GM23338 (cell line): ENCODE measurements at regions not wholly inside any gene's neighbourhood (a gene's known extent, or its start where the extent isn't known, plus 50 kb on each side); places are given as distances from the start of the nearest gene placed in this dataset.
A peak's percentile ranks its signal among the peaks of the same experiment; 100 is the strongest.

Experiments used
- ATAC-seq: fragments of 200-7000 bp; cut with Tn5 transposase; 3 replicates; pipeline ENCODE4 v1.9.1; 2020
- DNase-seq: peaks from one replicate; pipeline ENCODE4 v3.0.0-alpha.2; 2015; ENCODE audit warnings: low spot score
- H2AFZ ChIP-seq: fragments of 200-600 bp; sonication (generic); 2 replicates; pipeline ENCODE4 v1.8.0; 2016; ENCODE audit warnings: antibody characterized with exemption, mild to moderate bottlenecking, moderate library complexity
- H3F3A ChIP-seq: fragments of 200-600 bp; sonication (generic); replicated peaks from 2 replicates; pipeline ENCODE4 v1.8.0; 2017; ENCODE audit warnings: antibody characterized with exemption, mixed run types, low read depth
- H3K27ac ChIP-seq: fragments of 200-600 bp; sonication (generic); 2 replicates; pipeline ENCODE4 v1.6.1; 2016; ENCODE audit warnings: low read depth
- H3K27me3 ChIP-seq: fragments of 200-600 bp; sonication (generic); 2 replicates; pipeline ENCODE4 v1.8.0; 2016; ENCODE audit warnings: mild to moderate bottlenecking, mixed run types, moderate library complexity; ENCODE audit not compliant: insufficient read depth
- H3K36me3 ChIP-seq: fragments of 200-600 bp; sonication (generic); 2 replicates; pipeline ENCODE4 v1.8.0; 2016; ENCODE audit warnings: mild to moderate bottlenecking; ENCODE audit not compliant: insufficient read depth
- H3K4me1 ChIP-seq: fragments of 200-600 bp; sonication (generic); 2 replicates; pipeline ENCODE4 v1.8.0; 2016; ENCODE audit warnings: mild to moderate bottlenecking, moderate library complexity; ENCODE audit not compliant: insufficient read depth
- H3K4me2 ChIP-seq: fragments of 200-600 bp; sonication (generic); 2 replicates; pipeline ENCODE4 v1.7.1; 2017; ENCODE audit warnings: mixed run types
- H3K4me3 ChIP-seq: fragments of 200-600 bp; sonication (generic); 2 replicates; pipeline ENCODE4 v1.6.1; 2016; ENCODE audit warnings: mixed run types
- H3K79me2 ChIP-seq: fragments of 200-600 bp; sonication (generic); replicated peaks from 2 replicates; pipeline ENCODE4 v1.8.0; 2017; ENCODE audit warnings: mild to moderate bottlenecking; ENCODE audit not compliant: insufficient read depth
- H3K9me2 ChIP-seq: fragments of 200-600 bp; sonication (generic); 2 replicates; pipeline ENCODE4 v1.8.0; 2017; ENCODE audit not compliant: insufficient read depth
- H4K20me1 ChIP-seq: fragments of 200-600 bp; sonication (generic); replicated peaks from 2 replicates; pipeline ENCODE4 v1.8.0; 2017; ENCODE audit warnings: mild to moderate bottlenecking; ENCODE audit not compliant: insufficient read depth
- H3K27ac Mint-ChIP-seq: 2 replicates; pipeline ENCODE4 v1.8.0; 2020; ENCODE audit warnings: inconsistent platforms, mild to moderate bottlenecking, moderate library complexity, mixed read lengths
- H3K27me3 Mint-ChIP-seq: 3 replicates; pipeline ENCODE4 v1.8.0; 2022; ENCODE audit warnings: low read depth, mild to moderate bottlenecking, moderate library complexity, mixed read lengths, inconsistent platforms; ENCODE audit not compliant: insufficient read depth, poor library complexity
- H3K36me3 Mint-ChIP-seq: 3 replicates; pipeline ENCODE4 v1.8.0; 2021; ENCODE audit warnings: low read depth, mild to moderate bottlenecking, inconsistent platforms, moderate library complexity, mixed read lengths
- H3K4me1 Mint-ChIP-seq: 3 replicates; pipeline ENCODE4 v1.8.0; 2020; ENCODE audit warnings: mild to moderate bottlenecking, inconsistent platforms, mixed read lengths
- H3K4me3 Mint-ChIP-seq: 3 replicates; pipeline ENCODE4 v1.8.0; 2021; ENCODE audit warnings: moderate library complexity, mild to moderate bottlenecking, inconsistent platforms, mixed read lengths
- H3K9me3 Mint-ChIP-seq: 3 replicates; pipeline ENCODE4 v1.8.0; 2020; ENCODE audit warnings: moderate library complexity, mild to moderate bottlenecking, inconsistent platforms, mixed read lengths
- CREB1 ChIP-seq: fragments of 250-450 bp; sonication (Bioruptor Pico); IDR thresholded peaks from 2 replicates; pipeline ENCODE4 v1.5.0; 2020; ENCODE audit warnings: low read depth, mild to moderate bottlenecking, moderate library complexity
- REST ChIP-seq: IDR thresholded peaks from one replicate; pipeline ENCODE4 v1.6.1; 2018; ENCODE audit warnings: antibody characterized with exemption; ENCODE audit not compliant: unreplicated experiment
- STAT1 ChIP-seq: IDR thresholded peaks from one replicate; pipeline ENCODE4 v1.6.1; 2016; ENCODE audit warnings: antibody characterized with exemption; ENCODE audit not compliant: unreplicated experiment
- ZNF462 ChIP-seq: fragments of 250-450 bp; sonication (Bioruptor Pico); IDR thresholded peaks from 2 replicates; pipeline ENCODE4 v1.5.0; 2020; ENCODE audit warnings: mild to moderate bottlenecking, moderate library complexity

GRCh38 chr3:115325539-115325938 lies 178.5 kb upstream of the ZBTB20 start:
- H3K4me2 ChIP-seq = no peak overlapping the region
- no peaks in the 10 kb centered on the region for H4K20me1 ChIP-seq
- Mint-ChIP-seq H3K4me3 (no peak overlapping the region), H3K36me3 (no peaks in the 10 kb centered on the region), H3K9me3 (no peaks in the 10 kb centered on the region), H3K4me1 (peaks cover 42% of the 10 kb centered on the region), H3K27me3 (peaks cover 2% of the 10 kb centered on the region), H3K27ac (no peak overlapping the region)
- no peak overlapping the region for H3K27ac ChIP-seq
- no peak overlapping the region for H2AFZ ChIP-seq
- DNase-seq = peak; percentile 90
- H3K9me2 ChIP-seq = no peaks in the 10 kb centered on the region
- peak; percentile 97 for ATAC-seq
- H3K27me3 ChIP-seq = no peaks in the 10 kb centered on the region
- H3K4me1 ChIP-seq = peaks cover 27% of the 10 kb centered on the region
- peaks cover 23% of the 10 kb centered on the region for H3K79me2 ChIP-seq
- H3K36me3 ChIP-seq = no peaks in the 10 kb centered on the region
- TF ChIP-seq REST (peak; percentile 95), CREB1 (CRISPR knock-in tag) (no peak), ZNF462 (CRISPR knock-in tag) (peak; percentile 69; the same call in 1 of the 2 replicates), STAT1 (no peak)
- H3F3A ChIP-seq = no peaks in the 10 kb centered on the region
- H3K4me3 ChIP-seq = no peak overlapping the region
